ENCODE measurements at regions not wholly inside any gene's neighbourhood (a gene's known extent, or its start where the extent isn't known, plus 50 kb on each side); places are given as distances from the start of the nearest gene placed in this dataset.
A peak's percentile ranks its signal among the peaks of the same experiment; 100 is the strongest.

- peak; percentile 84 for DNase-seq
Measured at GRCh38 chr7:46559194-46559832, 638.2 kb upstream of the IGFBP3 start.

GRCh38 chr7:46558482-46559193 lies 637.6 kb upstream of the IGFBP3 start:
- peak; percentile 82 for DNase-seq

DNA sequence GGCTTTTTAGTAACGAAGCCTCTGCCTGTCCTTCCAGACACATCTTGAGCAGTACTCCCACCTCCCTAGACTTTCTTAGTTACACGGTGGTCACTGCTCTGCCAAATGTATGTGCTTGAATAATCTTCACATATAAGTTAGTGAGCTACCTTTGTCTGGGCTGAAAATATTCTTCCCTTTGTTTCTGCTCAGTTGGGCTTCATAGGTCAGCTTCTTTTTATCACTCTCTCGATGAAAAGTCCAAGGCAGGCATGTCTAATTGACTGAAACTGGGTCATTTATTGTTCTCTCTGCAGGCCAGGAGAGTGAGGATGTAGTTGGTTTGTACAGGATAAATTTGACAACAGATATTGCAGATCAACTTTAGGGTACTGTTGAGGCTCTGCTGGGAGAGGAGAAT lies 636.7 kb upstream of the IGFBP3 start:
- DNase-seq: no peak

- DNase-seq: peak; percentile 17
Measured at GRCh38 chr7:46557295-46557711, 636.2 kb upstream of the IGFBP3 start.

- DNase-seq: peak; percentile 71
Measured at GRCh38 chr7:46554688-46555422, 633.8 kb upstream of the IGFBP3 start.

DNA sequence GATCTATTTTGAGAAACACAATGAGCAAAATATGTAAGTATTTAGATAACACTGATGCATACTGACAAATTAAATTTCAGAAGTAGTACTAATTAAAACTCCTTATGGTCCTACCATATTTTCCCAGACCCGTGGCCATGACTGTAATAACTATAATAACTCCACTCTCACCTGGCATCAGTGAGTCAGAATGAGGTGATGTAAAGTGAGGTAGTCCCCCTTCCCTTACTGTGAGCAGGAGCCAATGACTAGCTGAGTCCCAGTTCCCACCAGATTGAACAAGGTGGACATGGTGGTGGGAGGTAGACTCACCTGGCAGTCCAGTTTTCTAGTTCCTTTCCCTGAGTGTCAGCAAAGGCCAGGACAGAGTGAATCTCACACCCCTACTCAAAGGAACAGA lies 630.5 kb upstream of the IGFBP3 start:
- DNase-seq: no peak

DNA sequence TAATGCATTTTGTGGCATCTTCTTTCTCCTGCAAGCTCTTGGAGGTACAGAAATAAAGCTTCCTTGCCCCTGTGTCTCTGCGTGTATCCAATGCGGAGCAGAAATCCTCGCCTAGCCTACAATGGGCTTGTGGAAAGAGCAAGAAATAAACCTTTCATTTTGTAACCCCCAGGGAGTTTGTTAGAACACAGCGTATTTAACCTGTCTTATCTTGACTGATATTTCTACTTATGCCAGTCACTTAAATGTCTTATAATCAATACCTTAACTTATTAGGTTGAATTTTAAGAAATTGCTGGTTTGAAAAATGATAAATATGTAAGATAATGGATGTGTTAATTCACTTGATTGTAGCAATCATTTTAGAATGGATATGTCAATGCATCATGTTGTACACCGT lies 629.8 kb upstream of the IGFBP3 start:
- no peak for DNase-seq

GRCh38 chr7:46549892-46550639 lies 629.0 kb upstream of the IGFBP3 start:
- DNase-seq: no peak

- no peak for DNase-seq
Measured at GRCh38 chr7:46549347-46549746, 628.3 kb upstream of the IGFBP3 start.

DNA sequence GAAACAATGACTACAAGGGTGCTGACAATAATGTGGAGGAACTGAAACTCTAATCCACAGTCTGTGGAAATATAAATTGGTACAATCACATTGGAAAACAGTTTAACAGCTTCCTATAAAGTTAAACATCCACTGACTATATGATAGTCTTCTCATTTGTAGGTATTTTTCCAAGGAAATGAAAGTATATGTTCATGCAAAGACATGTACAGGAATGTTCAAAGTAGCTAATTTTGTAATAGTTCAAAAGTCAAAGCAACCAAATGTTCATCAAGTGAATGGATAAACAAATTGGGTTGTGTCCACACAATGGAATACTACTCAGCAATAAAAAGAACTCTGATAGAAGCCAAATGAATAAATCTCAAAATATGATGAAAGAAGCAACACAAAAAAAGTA lies 626.0 kb upstream of the IGFBP3 start:
- DNase-seq: no peak

DNA sequence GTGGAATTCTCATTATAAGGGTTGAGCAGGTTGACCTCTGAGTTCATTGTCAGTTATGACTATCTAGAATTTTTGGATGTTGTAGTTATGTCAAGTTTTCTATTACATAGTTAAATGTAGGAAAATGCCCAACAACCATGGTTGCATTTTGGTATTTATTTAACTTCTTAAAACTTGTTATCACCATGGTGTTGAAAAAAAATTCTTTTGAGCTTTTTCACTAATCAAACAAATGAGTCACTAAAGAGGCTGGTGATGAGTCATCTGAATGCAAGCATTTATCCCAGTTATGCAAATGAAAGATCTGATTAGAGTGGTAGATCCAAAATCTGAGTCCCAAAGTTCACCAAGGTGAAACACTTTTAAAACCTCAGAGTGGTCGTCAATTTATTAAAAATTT lies 624.7 kb upstream of the IGFBP3 start:
- DNase-seq: peak; percentile 86

- peak; percentile 77 for DNase-seq
Measured at GRCh38 chr7:46544396-46545008, 623.4 kb upstream of the IGFBP3 start.

DNA sequence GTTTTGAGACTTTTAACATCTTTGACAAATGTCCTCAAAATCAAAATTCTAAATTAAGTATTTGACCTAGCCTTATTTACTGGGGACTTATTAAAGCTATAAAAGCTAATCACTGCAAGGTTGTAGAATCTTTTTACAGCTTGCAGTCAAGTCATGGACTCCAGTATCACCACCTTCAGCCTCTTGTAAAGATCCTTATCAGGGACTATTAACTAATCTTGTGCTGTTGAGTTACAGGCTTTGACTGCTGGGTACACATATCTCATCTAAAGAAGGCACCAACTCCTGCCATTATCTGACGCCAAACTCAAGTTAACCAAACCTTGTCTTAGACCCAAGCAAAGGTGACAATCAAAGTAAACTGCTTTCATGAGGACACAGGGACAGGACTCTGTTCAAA lies 621.0 kb upstream of the IGFBP3 start:
- DNase-seq: no peak

- no peak for DNase-seq
Measured at GRCh38 chr7:46539892-46540483, 618.9 kb upstream of the IGFBP3 start.

- no peak for DNase-seq
Measured at GRCh38 chr7:46537191-46537905, 616.3 kb upstream of the IGFBP3 start.

DNA sequence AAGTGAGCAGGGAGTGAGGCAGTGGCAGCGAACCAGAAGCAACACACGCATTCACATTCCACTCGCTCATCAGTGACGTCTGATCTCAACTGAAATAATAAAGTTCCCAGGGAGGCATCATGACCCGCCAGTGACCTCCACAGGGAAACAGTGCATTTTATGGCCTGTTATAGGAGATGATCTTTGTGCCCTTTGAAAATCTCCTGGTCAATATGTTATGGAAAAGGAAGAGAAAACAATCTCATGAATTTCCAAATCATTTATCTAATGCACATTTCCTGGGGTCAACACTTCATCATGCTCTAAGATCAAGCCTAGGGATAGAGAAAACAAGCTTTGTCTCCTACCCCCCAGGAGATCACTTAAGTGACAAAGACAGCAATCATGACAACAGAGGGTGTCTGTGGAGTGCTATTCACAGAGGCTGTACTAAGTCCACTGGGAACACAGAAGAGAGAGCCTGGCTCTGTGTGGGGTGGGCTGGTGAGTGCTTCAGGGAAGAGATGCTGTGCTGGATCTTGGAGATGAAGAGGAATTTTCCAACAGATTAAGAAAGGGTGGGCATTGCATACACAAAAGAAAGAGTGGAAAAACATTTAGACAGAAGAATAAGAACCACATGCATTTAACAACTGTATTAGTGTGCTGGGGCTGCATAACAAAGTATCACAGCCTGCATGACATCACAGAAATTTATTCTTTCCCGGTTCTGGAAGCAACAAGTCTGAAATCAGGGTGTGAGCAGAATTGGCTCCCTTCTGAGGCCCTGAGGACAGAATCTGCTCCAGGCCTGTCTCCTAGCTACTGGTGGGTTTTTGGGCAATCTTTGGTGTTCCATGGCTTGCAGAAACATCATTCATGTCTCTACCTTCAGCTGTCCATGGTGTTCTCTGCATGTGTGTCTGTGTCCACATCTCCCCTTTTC lies 613.9 kb upstream of the IGFBP3 start:
- peak; percentile 77 for DNase-seq

DNA sequence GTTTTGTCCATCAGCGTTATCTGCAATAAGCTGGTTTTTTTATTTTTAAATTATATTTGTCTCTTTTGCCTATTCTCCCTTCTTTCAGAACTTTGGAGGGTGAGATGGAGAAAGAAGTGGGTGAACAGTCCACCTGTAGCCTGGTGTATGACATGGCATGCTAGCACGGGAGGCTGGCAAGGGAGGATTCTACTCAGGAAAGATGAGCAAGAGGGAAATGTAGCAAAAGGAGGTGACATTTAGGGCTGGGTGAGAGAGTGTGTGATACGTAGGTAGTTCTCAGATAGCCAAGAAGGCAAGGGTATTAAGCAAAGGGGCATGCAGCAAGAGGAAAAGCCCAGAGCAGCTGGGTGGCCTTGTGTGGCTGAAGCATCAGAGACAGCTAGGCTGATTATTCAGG lies 612.9 kb upstream of the IGFBP3 start:
- DNase-seq: no peak

DNA sequence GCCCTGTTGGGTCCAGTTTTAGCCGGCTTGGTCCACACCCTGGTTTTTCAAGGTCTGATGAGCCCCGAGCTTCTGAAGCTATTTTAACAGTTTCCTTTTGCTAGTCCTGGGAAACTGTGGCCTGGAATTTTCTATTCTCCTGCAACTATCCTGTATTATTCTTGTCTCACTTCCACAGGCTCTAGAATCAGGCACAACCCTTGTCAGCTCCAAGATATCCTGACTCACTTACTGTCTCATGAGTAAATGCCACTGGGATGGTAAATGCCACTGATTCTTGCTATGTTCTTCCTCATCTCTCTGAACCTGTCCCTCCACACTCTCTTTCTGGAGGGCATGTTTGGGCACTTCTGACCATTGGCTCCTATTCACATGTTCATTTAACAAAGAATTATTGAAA lies 611.5 kb upstream of the IGFBP3 start:
- DNase-seq: no peak

DNA sequence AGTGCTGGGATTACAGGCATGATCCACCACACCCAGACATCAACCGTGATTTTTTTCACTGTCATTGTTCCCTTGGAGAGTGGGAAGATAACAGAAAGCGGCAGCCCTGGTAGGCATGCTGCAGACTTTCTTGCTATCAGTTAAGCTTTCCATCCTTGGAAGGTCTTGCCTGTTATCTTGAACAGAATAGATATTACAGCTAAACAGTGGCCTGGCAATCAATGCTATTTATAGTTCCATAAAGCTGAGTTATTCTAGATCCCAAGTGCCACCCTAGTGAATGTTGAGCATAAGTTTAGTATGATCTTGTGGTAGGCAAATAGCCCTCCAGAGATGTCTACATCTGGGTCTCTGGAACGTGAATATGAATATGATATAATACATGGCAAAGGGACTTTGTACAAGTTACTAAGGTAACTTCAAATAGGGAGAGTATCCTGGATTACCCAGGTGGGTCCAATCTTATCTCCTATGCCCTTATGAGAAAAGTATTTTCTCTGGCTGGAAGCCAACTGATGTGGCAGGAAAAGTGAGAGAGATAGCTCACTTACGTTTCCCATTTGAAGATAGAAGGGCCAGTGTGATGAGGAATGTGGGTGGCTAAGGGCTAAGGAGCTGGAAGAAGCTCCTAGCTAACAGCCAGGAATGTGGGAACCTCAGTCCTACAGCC lies 609.1 kb upstream of the IGFBP3 start:
- DNase-seq: no peak

DNA sequence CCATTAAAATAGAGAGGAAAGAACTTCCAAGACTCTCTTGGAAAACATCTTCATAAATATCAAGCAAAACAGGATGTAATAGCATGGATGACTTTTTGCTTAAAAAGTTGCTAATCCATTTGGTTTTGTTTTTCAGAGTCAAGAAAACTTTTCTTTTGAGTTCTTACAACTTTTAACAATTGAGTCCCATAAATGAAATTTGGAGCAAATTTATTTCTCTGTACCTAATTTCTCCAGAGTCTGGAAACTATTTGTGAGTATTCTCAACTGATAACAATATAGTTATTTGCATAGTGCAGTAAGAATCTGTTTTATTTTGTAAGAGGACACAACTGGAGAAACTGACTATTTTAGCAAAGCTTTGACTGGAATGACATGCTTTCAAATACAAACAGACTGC lies 606.3 kb upstream of the IGFBP3 start:
- DNase-seq: no peak
